ENCODE measurements at regions not wholly inside any gene's neighbourhood (a gene's known extent, or its start where the extent isn't known, plus 50 kb on each side); places are given as distances from the start of the nearest gene placed in this dataset.

DNA sequence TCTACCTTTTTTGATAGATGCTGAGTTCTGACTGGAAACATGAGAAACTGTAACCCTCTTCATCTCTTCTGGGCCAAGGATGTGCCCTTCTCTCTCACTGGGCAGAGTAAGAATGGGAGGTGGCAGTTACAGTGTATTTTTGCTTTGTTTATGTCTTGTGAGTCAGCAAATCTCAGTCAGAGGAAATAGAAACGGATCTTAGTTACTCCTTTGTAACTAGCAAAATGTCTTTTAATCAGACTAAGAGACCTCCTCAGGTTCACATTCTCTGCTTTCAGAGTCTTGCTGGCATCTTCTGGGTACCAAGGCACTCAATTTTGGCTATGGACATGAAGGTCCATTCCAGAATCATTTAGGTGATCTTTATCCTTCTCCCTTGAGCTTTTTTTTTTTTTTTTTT lies 70.9 kb downstream of the HHEX start:
- TF ChIP-seq GATA3 (IDR thresholded peaks at IDR 0.05; ENCODE audit: low read depth, low read length) (no peak), GATA2 (IDR thresholded peaks at IDR 0.05; ENCODE audit: low read depth, low read length) (no peak)
